ENCODE measurements at regions not wholly inside any gene's neighbourhood (a gene's known extent, or its start where the extent isn't known, plus 50 kb on each side); places are given as distances from the start of the nearest gene placed in this dataset.
"Not testable (repeated sequence)": the region's sequence is repeated elsewhere in the genome, so short reads cannot be mapped to it uniquely, and the experiment has no call there.

- no peak for DNase-seq
Observed at GRCh38 chr1:94302497-94302896, 65.1 kb upstream of the ARHGAP29 start.

- no peak for DNase-seq
Observed at GRCh38 chr1:94301186-94301585, 63.8 kb upstream of the ARHGAP29 start.

GRCh38 chr1:94300731-94301130, 63.3 kb upstream of the ARHGAP29 start:
- DNase-seq: no peak

- DNase-seq: no peak
Observed at GRCh38 chr1:94299627-94300553, 62.5 kb upstream of the ARHGAP29 start.

GRCh38 chr1:94298861-94299260, 61.5 kb upstream of the ARHGAP29 start:
- no peak for DNase-seq

- no peak for DNase-seq
Observed at GRCh38 chr1:94296018-94296417, 58.6 kb upstream of the ARHGAP29 start.

- not testable (repeated sequence) for DNase-seq
Observed at GRCh38 chr1:94292978-94293377, 55.6 kb upstream of the ARHGAP29 start.

GRCh38 chr1:94289244-94289643, 51.9 kb upstream of the ARHGAP29 start:
- not testable (repeated sequence) for DNase-seq
